M059J (cell line): ENCODE measurements at regions not wholly inside any gene's neighbourhood (a gene's known extent, or its start where the extent isn't known, plus 50 kb on each side); places are given as distances from the start of the nearest gene placed in this dataset.
A peak's percentile ranks its signal among the peaks of the same experiment; 100 is the strongest.

Experiments
- DNase-seq: peaks from one replicate; pipeline ENCODE4 v3.0.0-alpha.2; 2012; ENCODE audit warnings: low read depth

DNA sequence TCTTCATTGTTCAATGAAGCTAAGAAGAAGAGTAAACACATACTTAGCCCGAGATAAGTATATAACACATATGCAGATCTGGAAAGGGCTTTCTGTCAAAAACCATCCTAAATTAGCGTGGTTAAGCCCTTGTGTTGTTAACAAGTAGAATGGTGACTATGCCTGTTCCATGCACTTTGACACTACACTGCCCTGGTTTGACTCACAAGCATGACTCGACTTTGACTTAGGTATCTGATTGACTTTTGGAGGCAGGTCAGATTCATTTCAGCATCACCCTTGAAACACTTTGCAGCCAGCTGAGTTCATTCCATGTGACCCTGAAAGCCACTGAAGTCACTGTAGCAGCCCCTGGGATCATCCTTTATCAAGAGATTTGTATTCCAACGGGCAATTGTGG, 239.8 kb downstream of the TBX18 start:
- peak; percentile 16 for DNase-seq

DNA sequence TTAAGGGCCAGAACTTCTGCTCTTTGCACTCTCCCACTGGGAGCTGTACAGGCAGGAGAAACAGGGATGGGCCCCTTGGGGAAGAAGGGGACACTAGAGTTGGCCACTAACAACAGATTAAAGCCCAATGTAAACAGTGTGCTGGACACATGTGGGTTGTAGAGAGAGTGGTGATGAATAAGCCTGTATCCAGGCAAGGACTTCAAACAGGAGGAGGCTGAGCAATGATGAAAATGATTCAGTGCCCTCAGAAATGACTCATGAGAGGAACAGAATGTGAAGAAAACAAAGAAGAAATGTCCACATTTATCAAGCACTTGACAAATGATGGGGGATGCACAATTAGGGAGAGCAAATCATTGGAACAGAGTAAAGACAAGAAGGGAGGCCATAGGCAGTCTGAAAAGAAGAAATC, 242.3 kb downstream of the TBX18 start:
- DNase-seq = peak; percentile 80

DNA sequence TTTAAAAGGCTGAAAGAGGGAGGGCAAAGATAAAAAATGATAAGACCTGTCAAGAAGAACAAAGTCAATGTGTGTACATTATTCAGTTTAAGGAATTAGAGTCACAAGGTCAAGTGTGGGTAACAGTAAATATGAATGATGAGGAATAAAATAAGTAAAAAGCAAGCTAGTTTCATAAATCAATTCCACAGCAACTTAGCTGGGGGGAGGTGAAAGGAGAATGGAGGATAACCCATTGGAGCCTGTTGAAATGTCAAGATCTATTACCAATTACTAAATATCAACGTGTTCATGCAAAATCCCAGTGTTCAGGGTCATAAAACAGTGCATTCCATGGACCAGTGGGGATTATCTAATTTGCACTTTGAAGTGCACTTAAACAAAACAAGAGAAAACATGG, 242.9 kb downstream of the TBX18 start:
- DNase-seq = no peak

DNA sequence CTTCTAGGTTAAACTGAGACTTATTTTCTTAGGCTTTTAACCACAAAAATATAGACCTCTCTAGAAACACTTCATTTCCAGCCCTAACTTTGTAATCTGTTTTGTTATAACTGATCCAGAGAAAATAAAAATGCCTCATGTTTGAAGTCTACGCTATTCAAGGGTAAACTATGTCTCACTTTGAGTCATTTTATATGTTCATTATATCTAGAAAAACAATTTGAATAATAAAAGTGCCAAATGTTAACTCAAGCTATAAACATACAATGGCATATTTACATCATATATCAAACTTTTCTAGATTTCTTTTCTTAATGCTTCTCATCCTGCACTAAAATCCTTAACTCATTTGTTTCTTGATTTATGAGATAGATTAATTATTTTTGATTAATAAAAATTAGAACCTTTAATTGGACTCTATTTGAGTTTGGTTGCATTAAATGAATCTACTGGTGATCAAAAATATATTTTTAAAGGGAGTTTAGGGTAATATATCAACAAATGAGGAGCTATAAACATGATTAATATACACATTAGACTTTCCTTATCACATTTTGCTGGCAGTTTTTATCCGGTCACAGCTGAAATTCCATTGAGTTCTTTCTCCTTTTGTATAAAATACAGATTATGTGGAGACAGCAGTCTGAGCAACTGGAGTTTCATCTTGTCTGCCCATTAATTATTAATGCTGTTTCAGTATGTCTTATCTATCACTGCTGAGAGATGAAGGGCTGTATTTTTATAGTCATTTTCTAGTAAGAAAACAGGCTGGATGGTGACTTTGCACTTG, 246.5 kb downstream of the TBX18 start:
- no peak for DNase-seq

DNA sequence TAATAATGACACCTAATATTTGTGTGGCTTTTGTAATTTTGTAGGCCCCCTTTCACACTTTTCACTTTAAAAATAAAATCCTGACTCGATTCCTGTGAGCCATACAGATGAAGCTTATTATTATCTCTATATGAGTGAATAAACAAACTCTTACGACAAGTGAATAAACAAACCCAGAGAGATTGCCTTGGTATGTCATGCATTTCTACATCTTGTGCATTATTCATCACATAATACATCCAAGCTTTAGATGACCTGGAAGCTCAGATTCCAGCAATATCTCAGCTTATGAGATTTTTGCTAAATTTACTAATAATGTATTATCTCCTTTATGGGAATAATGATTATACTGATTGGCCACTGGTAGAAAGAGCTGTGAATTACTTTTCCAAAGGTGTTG, 248.2 kb downstream of the TBX18 start:
- no peak for DNase-seq

DNA sequence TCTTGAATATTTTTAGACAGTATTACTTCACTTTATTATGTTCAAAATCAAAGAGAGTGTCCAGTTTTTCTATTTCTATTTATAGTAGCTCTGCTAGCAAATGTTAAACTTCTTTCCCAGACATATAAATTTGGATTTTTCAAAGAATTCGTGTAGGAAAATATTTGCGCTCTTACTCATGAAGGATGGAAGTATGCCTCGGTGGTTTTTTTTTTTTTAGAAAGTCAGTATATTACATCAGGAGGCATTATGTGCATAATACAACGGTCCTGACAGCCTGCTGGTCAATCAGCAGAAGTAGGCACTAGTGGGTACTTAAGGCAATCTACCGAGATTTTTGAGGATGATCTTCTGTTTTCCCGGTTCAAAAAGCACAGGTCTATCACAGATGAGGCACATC, 249.3 kb downstream of the TBX18 start:
- DNase-seq = peak; percentile 22

DNA sequence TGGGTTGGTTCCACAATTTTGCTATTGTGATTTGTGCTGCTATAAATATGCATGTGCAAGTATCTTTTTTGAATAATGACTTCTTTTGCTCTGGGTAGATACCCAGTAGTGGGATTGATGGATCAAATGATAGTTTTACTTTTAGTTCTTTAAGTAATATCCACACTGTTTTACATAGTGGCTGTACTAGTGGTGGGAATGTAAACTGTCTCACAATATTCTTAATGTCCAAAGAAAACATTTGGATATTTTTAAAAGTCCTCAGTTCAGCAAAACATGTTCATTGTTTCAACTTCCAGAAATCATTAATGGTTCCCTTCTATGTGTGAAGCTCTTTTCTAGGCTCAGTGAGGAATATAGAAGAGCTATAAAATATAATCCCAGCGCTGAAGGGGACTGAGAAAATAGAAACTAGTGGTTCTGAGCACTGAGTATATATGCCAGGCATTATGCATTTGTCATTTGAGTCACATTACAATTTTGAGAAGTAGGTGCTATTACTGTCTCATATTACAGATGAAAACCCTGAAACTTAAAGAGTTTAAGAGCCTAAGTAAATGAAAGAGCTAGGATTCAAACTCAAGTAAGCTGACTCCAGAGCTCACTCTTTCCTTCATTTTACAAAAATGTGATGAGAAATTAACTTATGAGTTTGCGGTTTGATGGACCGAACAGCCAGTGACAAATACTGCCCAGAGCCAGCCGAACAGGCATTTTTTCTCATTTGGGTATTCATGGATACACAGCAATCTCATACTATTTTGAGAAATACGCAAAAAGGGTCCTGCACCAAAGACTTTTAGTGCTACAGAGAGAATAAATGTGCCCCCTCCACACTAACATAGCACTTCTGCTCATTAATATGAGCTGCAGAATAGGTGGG, 250.1 kb downstream of the TBX18 start:
- DNase-seq = peak; percentile 14

DNA sequence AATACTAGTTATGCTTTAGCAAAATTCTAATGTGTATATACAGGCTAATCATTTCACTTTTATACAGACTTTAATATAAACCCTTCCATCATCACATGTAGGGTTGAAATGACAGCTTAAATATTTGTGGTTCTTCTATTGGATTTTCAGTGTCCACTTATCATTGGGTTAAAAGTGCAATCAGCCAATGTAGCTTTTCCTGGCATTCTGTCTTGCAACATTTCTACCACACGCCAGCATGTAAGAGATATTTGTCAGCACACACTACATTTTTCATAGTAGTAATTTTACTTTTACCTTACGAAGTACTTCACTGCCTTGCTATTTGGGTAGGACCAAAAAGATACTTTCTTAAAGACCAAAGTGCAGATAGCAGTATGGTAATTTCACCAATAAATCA, 252.0 kb downstream of the TBX18 start:
- DNase-seq = no peak

DNA sequence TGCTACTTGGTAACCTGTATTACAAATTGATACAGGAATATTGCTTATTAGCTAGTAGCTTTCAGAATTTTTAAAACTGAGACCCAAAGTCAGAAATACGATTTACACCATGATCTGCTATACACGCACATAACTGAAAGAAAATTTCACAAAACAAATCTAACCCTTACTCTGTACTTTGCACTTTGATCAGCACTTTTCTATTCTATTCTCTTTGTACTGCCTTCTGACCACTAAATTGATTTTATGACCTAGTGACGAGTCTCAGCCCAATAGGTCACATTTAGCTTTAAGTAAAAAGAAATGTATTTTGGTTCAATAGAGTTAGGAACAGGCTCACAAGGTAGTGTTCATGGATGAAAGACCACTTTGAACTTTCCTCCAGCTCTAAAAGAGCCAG, 252.5 kb downstream of the TBX18 start:
- no peak for DNase-seq

DNA sequence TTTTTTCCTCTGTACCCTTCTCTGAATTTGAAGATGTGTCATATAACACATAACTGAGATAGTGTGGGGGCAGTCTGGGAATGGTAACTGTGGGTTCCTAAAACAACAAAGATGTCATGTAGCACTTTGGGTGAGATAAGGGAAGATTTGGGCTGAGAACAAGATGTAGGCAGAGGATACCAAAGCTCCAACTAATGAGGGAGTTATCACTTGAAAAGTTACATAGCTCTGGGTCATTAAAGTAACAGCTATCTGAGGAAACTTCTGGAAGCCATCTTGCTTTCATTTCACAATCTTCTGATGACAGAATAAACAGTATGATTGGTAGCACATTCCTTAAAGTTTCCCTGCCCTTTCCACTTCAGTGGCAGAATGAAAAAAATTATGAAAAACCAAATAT, 255.4 kb downstream of the TBX18 start:
- no peak for DNase-seq

DNA sequence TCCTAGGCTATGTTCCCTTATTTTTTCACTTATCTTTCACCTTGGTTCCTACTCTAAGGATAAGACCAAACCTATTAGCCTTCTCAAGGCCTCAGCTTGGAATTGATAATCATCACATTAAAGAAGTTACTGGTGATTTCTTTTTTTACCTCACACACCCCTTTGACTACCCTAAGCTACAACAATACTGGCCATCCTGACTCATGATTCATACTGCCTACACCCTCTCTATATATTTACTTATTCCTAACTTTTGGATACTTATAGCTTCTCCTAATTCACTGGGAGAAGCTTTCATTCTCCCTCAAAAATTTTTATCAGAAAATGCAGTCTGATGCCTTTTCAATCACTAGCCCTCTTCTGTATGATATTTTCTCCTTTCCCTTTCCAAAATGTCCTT, 256.1 kb downstream of the TBX18 start:
- no peak for DNase-seq

DNA sequence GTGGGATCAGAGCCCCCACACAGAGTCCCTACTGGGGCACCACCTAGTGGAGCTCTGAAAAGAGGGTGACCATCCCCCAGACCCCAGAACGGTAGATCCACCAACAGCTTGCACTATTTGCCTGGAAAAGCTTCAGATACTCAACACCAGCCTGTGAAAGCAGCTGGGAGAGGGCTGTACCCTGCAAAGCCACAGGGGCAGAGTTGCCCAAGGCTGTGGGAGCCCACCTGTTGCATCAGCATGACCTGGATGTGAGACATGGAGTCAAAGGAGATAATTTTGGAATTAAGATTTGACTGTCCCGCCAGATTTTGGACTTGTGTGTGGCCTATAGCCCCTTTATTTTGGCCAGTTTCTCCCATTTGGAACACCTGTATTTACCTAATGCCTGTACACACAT, 260.4 kb downstream of the TBX18 start:
- no peak for DNase-seq

DNA sequence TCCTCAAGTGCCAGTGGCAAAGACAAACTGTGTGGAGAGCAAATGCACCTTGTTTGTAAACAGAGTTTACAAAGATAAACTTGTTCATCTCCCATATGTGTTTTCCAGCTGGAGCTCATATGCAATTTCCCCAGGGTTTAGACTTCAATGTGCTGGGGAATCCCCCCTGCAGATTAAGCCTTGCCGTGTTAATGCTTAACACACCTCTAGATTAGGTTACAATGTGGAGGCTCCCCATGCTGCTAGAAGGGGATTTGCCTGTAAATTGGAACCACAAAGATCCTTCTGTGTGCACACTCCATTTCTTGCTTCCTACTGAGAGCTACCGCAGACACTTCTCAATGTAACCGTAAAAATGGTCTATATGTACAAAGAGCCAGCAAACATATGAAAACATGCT, 263.1 kb downstream of the TBX18 start:
- no peak for DNase-seq

DNA sequence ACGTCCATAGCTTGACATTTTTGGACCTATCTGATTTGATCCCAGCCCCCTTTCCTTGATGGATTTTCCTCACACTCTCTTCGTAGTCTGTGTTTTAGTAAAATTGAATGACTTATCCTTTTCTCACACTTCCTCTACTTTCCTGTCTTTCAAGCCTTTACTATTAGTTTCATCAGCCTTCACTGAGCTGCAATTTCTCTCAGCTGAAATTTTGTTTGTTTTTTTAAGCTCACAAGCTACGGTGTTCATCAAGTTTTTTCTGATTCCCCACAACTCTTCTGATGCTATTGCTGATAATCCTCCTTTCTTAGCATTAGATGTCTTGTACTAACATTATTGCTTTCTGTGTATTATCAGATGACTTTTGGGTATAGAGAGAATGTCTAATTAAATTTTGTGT, 263.7 kb downstream of the TBX18 start:
- DNase-seq = no peak

DNA sequence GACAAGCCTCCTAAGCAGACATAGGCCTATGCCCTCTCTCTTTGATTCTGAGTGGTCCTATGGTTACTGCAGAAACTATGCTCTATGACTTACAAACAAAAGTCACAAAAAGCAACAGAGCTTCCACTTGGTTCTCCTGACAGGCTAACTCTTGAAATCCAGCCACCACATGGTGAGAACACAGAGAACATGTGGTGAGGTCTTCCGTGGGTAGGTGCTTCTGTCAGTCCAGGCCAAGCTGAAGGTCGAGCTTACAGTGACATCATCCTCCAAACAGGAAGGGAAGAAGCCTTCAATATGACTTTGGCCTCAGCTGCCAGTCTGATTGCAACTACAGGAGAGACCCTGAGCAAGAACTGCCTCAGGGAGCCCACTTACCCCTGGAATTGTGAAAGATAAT, 265.5 kb downstream of the TBX18 start:
- no peak for DNase-seq

DNA sequence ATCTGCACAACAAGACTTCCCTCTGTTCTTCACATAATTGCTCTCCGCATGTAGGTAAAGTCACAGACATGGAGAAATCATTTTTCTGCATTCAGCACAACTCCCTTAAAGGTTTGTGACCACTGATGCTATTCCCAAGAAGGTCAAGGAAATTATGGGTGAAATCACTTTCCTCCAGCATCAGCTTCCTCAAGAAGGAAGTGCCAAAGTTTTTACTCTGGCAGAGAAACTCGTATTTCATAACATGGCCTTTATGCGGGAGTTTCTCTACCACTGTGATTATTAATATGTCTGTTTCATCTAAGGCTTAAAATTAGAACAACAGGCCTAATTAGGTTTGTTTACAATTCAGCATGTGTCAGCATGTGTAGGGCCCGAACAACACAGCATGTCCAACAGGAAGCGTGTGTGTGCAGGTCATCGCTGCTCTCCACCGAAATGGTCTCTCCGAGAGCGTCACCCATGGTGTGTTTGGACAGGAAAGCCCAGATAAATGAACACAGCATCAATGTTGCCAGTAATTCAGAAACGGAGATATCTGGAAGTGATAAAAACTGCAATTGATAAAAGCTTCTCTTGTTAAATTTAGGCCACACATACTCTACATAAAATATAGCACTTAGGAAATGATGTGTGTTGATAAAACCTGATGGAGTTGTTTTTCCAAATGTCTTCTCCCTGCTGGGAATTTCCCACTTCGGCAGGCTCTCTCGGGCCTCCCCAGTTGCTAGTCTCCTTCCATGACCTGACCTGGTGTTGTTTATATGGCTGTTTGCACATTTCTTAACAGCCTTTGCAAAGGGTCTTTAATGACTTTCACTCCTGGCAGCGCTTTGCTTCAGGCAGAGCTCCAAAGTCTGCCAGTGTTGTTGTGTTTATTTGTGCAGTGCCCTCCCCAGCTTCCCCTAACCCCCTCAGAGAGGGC, 265.1 kb upstream of the CEP162 start:
- no peak for DNase-seq

DNA sequence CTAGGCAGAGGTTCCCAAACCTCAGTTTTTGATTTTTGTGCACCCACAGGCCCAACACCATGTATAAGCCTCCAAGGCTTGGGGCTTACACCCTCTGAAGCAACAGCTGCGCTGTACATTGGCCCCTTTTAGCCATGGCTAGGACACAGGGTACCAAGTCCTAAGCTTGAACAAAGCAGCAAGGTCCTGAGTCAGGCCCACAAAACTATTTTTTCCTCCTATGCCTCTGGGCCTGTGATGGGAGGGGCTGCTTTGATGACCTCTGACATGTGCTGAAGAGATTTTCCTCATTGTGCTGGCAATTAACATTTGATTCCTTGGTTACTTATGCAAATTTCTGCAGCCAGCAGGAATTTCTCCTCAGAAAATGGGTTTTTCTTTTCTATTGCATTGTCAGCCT, 262.2 kb upstream of the CEP162 start:
- DNase-seq = no peak

DNA sequence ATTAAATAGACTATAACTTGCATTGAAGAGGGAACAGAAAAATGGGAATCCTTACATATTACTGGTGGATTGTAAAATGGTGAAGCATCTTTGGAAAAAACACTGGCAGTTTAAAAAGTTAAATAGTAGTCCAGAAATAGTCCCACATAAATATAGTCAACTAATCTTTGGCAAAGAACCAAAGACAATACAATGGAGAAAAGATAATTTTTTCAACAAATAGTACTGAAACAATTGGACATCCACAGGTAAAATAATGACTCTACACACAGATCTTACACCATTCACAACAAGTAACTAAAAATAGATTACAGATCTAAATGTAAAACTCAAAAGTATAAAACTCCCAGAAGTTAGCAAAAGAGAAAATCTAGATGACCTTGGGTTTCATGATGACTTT, 259.1 kb upstream of the CEP162 start:
- no peak for DNase-seq

DNA sequence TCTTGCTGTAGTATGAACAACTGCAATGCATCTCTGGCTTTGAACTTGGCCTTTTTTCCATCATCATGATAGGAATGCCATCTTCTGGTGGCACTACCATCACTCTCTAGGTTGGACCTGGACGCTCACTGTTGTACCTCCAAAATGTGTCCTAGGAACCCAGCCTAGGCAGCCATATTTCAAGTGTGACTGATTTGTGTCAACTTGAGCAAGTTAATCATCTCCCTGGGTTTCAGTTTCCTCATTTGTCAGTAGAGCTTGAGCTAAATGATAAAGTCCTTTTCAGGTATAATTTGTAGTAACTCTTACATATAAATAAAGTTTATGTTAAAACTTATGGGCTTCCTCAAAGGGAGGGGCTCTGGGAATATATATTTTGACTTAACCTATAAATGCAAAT, 241.7 kb upstream of the CEP162 start:
- DNase-seq = no peak

DNA sequence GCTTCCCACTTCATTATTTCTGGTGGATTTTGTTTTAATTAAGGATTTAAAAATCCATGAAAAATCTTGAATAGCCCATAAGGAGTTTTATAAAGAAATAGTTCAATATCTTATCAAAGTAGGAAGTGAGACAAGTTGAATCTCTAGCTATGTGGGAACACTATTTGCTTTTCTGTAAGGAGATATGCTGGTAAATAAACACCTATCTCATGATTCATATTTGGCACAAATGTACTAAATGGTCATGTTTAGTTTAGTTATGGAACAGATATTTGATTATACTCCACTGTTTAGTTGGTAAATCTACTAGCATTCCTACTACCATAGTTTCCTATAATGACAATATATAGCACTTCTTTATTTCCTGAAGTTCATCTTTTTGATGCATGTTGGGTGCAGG, 239.9 kb upstream of the CEP162 start:
- no peak for DNase-seq

DNA sequence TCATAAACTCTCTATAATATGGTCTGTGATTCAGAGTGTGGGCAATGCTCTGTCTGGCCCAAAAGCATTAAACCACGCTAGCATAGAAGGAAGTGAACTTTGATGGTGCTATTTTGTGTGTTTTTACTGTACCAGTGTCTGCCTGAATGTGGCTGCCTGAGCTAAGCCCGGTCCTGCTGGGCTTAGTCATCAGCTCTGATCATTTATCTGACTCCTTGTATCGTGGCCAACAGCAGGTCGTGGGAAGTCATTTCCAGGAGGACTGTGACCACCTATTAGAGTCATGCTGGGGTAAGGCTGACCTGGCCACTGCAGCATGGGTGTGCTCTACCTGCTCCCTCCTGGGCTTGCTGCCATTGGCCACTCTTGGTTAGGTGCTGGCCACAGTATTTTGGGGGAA, 239.1 kb upstream of the CEP162 start:
- DNase-seq = peak; percentile 59

DNA sequence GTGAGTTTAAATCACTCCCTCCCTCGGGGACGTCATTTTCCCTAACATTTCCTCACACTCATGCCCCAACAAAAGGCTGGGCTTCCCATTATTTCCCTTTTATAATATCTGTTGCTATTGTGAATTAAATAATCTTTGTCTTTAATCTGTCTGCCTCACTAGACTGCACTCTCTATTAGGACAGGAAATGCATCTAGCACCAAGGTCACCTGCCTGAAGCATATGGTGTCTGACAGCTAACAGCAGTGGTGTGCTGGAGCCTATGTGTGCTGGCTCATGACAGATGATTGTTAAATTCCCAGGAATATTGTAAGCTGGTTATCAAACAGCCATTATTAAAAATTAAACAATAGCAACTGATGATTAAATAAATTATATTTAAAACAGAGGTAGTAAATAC, 237.0 kb upstream of the CEP162 start:
- DNase-seq = no peak
